Stimulated activated CD4-positive, alpha-beta T cell treated with anti-CD3 and anti-CD28 coated beads, Interleukin-1b, Interleukin-23, amount 100 ng/mL, for 4 hours (primary cell): ENCODE measurements at regions not wholly inside any gene's neighbourhood (a gene's known extent, or its start where the extent isn't known, plus 50 kb on each side); places are given as distances from the start of the nearest gene placed in this dataset.

Experiments used
- DNase-seq, 2 donors: peaks; one replicate each; pipeline ENCODE4 v3.0.0-alpha.2; 2020; ENCODE audit warnings: low read depth in 2 of 2

GRCh38 chr15:94677202-94677790 lies 445.9 kb downstream of the MCTP2 start:
- no peak for DNase-seq

DNA sequence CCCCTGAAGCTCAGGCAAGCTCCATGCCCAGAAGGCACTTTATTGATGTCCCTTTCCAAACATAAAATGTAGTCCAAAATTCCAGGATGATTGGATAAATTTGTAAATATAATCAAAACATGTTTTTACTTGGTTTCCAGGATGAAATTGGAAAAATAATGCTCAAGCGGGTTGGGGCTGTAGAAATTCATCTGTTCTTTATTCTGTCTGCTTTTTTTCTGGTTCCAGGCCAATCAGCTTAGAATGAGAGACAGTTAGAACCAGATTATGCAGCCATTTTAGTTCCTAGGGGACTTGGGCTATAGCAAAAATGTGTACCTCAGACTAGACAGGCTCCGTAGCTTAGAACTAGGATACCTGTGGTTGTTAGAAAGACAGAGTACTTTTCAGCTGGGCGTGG lies 450.8 kb downstream of the MCTP2 start:
- no peak for DNase-seq

- DNase-seq: no peak
Observed at GRCh38 chr15:94683902-94684301, 452.5 kb downstream of the MCTP2 start.

DNA sequence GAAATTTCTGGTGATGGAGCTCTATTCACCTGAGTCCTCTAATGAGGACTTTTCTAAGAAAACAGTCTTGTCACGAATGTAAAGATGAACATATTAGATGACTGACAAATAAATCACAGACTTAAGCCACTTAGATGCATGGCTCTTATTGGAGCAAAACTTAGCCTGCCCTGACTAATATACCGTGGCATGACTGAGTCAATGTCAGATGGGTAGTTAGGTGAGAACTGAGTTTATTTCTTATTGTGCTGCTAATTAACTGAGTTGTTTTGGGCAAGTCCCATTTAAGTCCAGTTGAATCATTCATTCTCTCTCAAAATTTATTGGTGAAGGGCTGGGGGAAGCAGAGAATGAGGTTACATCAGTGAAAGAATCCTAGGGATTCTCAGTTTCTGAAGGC lies 459.8 kb downstream of the MCTP2 start:
- no peak for DNase-seq

DNA sequence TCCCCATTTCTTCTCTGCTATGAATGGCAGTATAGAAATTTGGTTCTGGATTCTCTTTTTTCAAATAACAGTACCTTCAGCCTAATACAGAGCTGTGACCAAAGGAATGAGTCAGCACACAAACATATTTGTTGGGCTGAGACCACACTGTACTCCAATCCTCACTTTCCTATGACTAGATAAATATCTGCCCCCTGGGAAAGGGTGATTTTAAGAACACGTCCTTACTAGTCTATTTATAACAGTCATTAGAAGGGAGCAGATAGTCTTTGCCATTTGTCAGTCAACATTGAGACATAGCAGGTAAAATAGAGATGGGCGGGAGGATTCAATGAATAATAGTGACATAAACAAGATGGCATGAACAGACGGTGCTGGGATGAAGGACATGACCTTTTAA lies 461.3 kb downstream of the MCTP2 start:
- no peak for DNase-seq

GRCh38 chr15:94700211-94700610 lies 468.9 kb downstream of the MCTP2 start:
- DNase-seq: no peak

- no peak for DNase-seq
Observed at GRCh38 chr15:94701281-94701985, 470.1 kb downstream of the MCTP2 start.

DNA sequence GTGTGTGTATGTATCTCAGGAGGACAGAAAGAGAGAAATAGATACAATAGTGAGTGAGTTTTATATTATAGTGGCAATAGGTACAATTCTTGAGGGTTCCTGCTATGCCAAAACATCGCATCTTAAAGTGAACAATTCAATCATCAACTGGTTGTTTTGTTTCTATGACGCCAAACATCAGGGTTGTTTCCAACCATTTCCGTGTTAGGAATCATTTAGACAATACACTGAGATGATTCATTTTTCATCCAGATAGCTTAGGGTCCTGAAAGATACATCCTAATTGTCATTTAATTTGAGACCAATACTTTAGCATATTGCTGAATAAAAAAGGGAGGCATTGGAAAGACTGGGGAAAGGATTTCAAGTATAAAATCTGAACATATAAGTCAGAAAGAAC lies 472.2 kb downstream of the MCTP2 start:
- no peak for DNase-seq

DNA sequence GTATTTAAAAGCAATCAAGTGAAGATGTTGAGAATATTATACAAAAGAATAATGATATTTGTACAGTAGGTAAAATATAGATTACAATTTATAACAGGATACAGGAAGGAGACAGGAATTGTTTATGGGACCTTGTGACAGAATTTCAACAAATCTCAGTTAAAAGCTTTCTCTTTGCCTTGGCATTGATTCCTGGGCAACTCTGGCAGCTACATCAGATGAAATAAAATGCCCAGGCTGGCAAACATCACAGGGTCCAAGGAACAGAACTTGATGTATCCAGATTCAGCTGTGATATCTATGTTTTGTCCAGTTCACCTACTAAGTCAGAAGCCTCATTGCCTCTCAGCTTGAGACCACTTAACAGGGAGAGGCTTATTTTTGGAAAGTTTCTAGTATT lies 473.1 kb downstream of the MCTP2 start:
- no peak for DNase-seq

DNA sequence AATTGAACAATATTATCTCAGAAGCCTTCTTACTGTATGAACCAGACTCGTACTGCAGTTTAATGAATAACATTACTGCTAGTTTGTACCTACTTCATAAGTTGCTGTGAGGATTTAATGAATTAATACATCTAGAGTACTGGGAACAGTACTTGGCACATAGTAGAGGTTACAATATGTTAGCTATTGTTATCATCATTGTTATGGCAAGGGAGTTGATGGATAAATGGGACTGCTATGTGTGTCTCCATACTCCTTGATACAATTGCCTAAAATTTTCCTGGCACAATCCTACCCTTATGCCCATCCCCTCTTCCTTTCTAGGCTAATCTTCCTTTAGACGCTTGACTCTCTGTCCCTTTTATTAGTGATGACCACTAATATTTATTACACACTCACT lies 473.6 kb downstream of the MCTP2 start:
- no peak for DNase-seq

DNA sequence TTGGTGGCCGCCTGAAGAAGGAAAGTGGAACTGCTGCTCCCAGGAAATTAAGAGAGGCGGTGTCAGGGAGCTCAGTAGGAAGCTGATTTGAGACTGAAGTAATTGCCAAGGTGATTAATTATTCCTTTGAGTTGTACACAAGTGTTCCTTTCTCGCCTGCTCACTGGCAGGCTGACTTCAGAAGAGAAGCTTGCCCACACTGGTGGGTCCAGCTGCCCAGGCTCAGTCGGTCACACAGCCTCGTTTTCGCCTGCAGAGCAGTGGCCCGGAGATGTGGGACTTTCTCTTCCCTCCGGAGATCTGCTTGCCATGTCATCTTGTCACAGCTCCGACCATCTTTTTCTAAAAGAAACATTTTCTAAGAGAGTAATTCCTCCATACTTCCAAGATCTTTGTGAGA lies 478.0 kb downstream of the MCTP2 start:
- no peak for DNase-seq

GRCh38 chr15:94722024-94722636 lies 490.8 kb downstream of the MCTP2 start:
- no peak for DNase-seq

GRCh38 chr15:94723801-94724200 lies 492.4 kb downstream of the MCTP2 start:
- DNase-seq: no peak

GRCh38 chr15:94731286-94731685 lies 499.9 kb downstream of the MCTP2 start:
- DNase-seq: no peak

DNA sequence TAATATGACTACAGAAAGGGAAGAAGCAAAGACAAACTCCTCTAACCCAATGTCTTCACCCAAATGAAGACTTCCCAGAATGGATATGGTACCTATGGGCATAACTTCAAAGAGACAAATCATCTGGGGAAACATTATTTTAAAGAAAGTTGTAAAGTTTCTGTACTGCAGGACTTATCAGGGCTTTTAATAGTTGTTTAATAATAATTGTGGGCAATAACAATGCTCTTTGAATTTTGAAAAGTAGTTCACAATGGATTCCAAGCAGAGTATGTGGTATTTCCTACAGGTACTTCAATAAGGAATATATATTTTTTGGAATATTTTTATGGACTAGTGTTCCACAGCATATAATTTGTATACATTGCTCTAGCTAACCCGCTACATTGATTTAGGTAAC lies 503.1 kb downstream of the MCTP2 start:
- no peak for DNase-seq

DNA sequence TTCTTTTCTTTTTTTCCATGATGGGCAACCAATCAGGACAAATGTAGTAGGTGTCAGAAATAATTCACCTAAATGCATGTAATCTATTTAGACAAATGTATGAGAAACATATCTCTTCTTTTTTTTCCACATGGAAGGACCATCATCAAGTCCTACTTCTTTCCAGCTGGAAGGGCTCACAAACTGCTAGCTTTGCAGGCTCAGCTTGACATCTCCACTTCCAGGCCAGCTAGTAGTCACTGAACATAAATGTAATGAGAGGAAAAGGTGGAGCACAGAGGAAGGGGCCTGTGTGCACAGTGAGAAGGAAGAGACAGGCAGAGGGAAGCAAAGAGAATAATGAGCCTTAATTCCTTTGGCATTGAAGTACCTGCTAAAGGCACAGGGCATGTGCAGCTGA lies 504.9 kb downstream of the MCTP2 start:
- no peak for DNase-seq

- no peak for DNase-seq
Observed at GRCh38 chr15:94739639-94740038, 508.3 kb downstream of the MCTP2 start.

GRCh38 chr15:94740469-94740868 lies 509.1 kb downstream of the MCTP2 start:
- no peak for DNase-seq

GRCh38 chr15:94743668-94744067 lies 512.3 kb downstream of the MCTP2 start:
- DNase-seq: no peak

DNA sequence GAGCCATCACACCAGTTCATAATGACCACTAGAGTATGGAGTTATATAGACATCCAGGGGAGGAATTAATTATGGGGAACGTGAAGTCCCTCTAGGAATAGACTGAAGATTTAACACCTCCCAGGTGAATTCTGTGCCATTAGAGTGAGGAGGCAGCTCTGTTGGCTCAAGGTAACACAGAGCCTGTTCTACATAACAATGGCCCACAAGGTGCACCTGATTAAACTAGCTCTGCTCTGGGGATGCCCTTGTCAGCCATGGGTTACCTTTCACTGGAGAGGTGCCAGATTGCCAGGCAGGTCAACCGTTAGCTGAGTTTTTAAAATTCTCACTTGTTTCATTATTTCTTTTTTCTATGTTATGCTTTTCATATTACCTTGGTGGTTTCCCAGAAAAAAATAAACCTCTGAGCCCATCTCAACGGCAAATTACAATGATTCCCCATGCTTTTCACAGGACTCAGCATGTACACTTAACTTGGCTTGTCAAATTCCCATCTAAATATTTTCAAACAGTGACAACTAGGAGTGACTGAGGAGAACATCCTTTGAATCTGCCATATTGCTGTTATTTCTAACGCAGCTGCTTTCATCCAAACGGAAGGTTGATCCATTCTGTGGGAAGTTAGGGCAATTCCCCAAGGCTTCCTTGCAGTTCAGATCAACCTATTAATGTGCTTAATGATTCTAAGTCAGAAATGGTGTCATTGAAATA lies 512.9 kb downstream of the MCTP2 start:
- no peak for DNase-seq

DNA sequence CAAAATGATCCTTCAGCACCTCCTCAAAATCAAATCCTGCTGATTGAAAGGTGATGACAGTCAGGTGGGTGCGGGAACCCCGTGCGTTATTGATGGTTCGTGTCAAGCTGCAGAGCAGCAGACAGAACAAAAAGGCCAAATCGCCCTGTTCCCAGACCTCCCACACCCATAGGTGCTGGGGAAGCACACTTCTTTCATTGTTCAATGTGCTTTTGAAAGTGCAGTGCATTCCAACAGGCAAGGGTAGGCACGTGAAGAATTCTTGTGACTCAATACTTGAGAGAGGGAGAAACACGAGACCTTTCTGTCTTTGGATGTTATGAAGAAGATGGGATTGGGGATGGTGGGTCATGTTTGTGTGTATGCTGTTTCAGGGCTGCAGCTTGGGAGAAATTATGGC lies 514.0 kb downstream of the MCTP2 start:
- DNase-seq: no peak

DNA sequence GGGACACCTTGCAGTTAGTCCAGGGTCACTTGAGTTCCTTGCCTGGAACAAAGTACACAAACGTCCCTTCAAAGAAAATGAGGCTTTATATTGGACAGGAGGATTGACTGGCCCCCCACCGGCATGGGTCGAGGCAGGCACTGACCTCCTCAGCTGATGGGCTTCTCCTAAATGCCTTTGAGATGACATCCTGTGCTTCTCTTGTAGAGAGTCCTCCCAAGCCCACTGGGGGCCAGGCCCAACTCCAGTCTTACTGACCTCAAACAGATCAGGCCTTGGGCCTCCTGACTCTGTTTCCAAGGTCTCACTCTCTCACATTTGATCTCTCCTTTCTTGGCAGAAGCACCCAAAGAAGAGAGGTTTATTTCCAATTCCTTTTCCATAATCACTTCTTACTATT lies 516.1 kb downstream of the MCTP2 start:
- no peak for DNase-seq
